OCI-LY1 (cell line): ENCODE measurements at regions not wholly inside any gene's neighbourhood (a gene's known extent, or its start where the extent isn't known, plus 50 kb on each side); places are given as distances from the start of the nearest gene placed in this dataset.

Experiments used
- H2AFZ ChIP-seq: fragments of 200-600 bp; sonication (generic), shearing (Covaris generic); 2 replicates; pipeline ENCODE4 v1.6.0; 2014; ENCODE audit warnings: antibody characterized with exemption, mild to moderate bottlenecking, low read length
- H3F3A ChIP-seq: fragments of 200-600 bp; sonication (generic), shearing (Covaris generic); 2 replicates; pipeline ENCODE4 v1.6.0; 2014; ENCODE audit warnings: mild to moderate bottlenecking, antibody characterized with exemption, low read length, moderate library complexity; ENCODE audit not compliant: insufficient read depth
- H3K27ac ChIP-seq: fragments of 200-600 bp; sonication (generic); 2 replicates; pipeline ENCODE4 v1.5.1; 2014; ENCODE audit warnings: low read length, mixed run types, mild to moderate bottlenecking, low read depth; ENCODE audit not compliant: poor library complexity, severe bottlenecking
- H3K27me3 ChIP-seq: fragments of 200-600 bp; sonication (generic); 2 replicates; pipeline ENCODE4 v1.6.0; 2014; ENCODE audit warnings: antibody characterized with exemption, mild to moderate bottlenecking, low read length, moderate library complexity; ENCODE audit not compliant: insufficient read depth
- H3K36me3 ChIP-seq: fragments of 200-600 bp; sonication (generic); 2 replicates; pipeline ENCODE4 v1.6.1; 2014; ENCODE audit warnings: mild to moderate bottlenecking, antibody characterized with exemption, low read length, moderate library complexity, mixed read lengths; ENCODE audit not compliant: insufficient read depth
- H3K4me1 ChIP-seq: fragments of 200-600 bp; sonication (generic); 2 replicates; pipeline ENCODE4 v1.5.1; 2014; ENCODE audit warnings: mild to moderate bottlenecking, low read length, moderate library complexity; ENCODE audit not compliant: insufficient read depth, severe bottlenecking
- H3K4me2 ChIP-seq: fragments of 200-600 bp; sonication (generic), shearing (Covaris generic); 2 replicates; pipeline ENCODE4 v1.6.1; 2014; ENCODE audit warnings: low read length
- H3K4me3 ChIP-seq: fragments of 200-600 bp; sonication (generic); 2 replicates; pipeline ENCODE4 v1.5.1; 2014; ENCODE audit warnings: low read length, low read depth, mild to moderate bottlenecking, mixed read lengths; ENCODE audit not compliant: poor library complexity, severe bottlenecking
- H3K79me2 ChIP-seq: fragments of 200-600 bp; shearing (Covaris generic); 2 replicates; pipeline ENCODE4 v1.6.1; 2016; ENCODE audit warnings: mixed run types, low read length, mixed read lengths; ENCODE audit not compliant: insufficient read depth
- H3K9ac ChIP-seq: fragments of 200-600 bp; sonication (generic), shearing (Covaris generic); 2 replicates; pipeline ENCODE4 v1.6.1; 2014; ENCODE audit warnings: mild to moderate bottlenecking, low read length, mixed read lengths
- H3K9me2 ChIP-seq: fragments of 200-600 bp; sonication (generic), shearing (Covaris generic); 2 replicates; pipeline ENCODE4 v1.6.1; 2014; ENCODE audit warnings: low read depth, mild to moderate bottlenecking, low read length, mixed read lengths
- H3K9me3 ChIP-seq: fragments of 200-600 bp; shearing (Covaris generic); 2 replicates; pipeline ENCODE4 v1.6.1; 2014; ENCODE audit warnings: low read length, mixed read lengths
- H4K20me1 ChIP-seq: fragments of 200-600 bp; sonication (generic), shearing (Covaris generic); 2 replicates; pipeline ENCODE4 v1.6.0; 2016; ENCODE audit warnings: mild to moderate bottlenecking, low read length; ENCODE audit not compliant: insufficient read depth
- CTCF ChIP-seq: fragments of 200-600 bp; sonication (generic), shearing (Covaris generic); IDR thresholded peaks from 2 replicates; pipeline ENCODE4 v1.5.1; 2017; ENCODE audit warnings: mild to moderate bottlenecking, antibody characterized with exemption, low read length, moderate library complexity, mixed read lengths
- EZH2 ChIP-seq: fragments of 200-600 bp; sonication (generic), shearing (Covaris generic); IDR thresholded peaks from 2 replicates; pipeline ENCODE4 v1.8.0; 2017; ENCODE audit warnings: borderline replicate concordance, mixed run types, mild to moderate bottlenecking, antibody characterized with exemption, low read length, moderate library complexity, mixed read lengths

DNA sequence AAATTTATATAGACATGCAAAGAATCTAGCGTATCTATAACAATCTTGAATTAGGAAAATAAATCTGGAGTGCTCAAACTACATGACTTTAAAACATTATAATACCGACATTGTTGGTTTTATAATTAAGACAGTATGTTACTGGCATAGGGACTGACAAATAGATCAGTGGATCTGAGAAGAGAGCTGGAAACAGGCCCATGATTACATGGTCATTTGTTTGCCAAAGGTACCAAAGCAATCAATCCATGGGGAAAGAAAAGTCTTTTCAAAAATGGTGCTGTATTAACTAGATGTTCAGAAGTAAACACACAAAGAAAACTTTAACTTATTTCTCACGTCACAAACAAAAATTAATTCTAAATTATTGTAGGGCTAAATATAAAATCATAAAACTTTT is 124.2 kb downstream of the BCL2L11 start:
- Histone ChIP-seq H3K4me2 (no peak overlapping the region), H3K36me3 (no peaks in the 10 kb centered on the region), H3K27ac (no peak overlapping the region), H3K4me3 (no peak overlapping the region), H4K20me1 (no peaks in the 10 kb centered on the region), H3K9me3 (no peaks in the 10 kb centered on the region), H3K27me3 (no peaks in the 10 kb centered on the region), H2AFZ (no peak overlapping the region), H3K4me1 (no peaks in the 10 kb centered on the region), H3K9ac (no peak overlapping the region), H3K79me2 (no peaks in the 10 kb centered on the region), H3F3A (no peaks in the 10 kb centered on the region), H3K9me2 (no peaks in the 10 kb centered on the region)
- TF ChIP-seq EZH2 (no peak), CTCF (no peak)

- no peak for TF ChIP-seq CTCF
- TF ChIP-seq EZH2: no peak
- H3K9ac ChIP-seq: no peak overlapping the region
- 0 out of 2 replicates have a peak, but pooled peaks cover 1% of the 10 kb centered on the region for H3K9me3 ChIP-seq
- no peak overlapping the region for H3K4me2 ChIP-seq
- no peaks in the 10 kb centered on the region for H3K9me2 ChIP-seq
- no peaks in the 10 kb centered on the region for H4K20me1 ChIP-seq
- H3K79me2 ChIP-seq: no peaks in the 10 kb centered on the region
- no peaks in the 10 kb centered on the region for H3F3A ChIP-seq
- no peak overlapping the region for H2AFZ ChIP-seq
- no peak overlapping the region for H3K27ac ChIP-seq
- no peaks in the 10 kb centered on the region for H3K4me1 ChIP-seq
- no peak overlapping the region for H3K4me3 ChIP-seq
- H3K27me3 ChIP-seq: no peaks in the 10 kb centered on the region
- no peaks in the 10 kb centered on the region for H3K36me3 ChIP-seq
Measured at GRCh38 chr2:111246620-111247061, 125.9 kb downstream of the BCL2L11 start.

- H3K9me2 ChIP-seq: no peaks in the 10 kb centered on the region
- H3K9ac ChIP-seq: no peak overlapping the region
- 0 out of 2 replicates have a peak, but pooled peaks cover 3% of the 10 kb centered on the region for H3K9me3 ChIP-seq
- H2AFZ ChIP-seq: no peak overlapping the region
- H3K4me1 ChIP-seq: no peaks in the 10 kb centered on the region
- no peak overlapping the region for H3K4me3 ChIP-seq
- no peaks in the 10 kb centered on the region for H3F3A ChIP-seq
- H3K27ac ChIP-seq: no peak overlapping the region
- TF ChIP-seq CTCF: no peak
- no peak for TF ChIP-seq EZH2
- H3K27me3 ChIP-seq: no peaks in the 10 kb centered on the region
- no peak overlapping the region for H3K4me2 ChIP-seq
- H3K36me3 ChIP-seq: no peaks in the 10 kb centered on the region
- no peaks in the 10 kb centered on the region for H4K20me1 ChIP-seq
- H3K79me2 ChIP-seq: no peaks in the 10 kb centered on the region
Measured at GRCh38 chr2:111247491-111247890, 126.8 kb downstream of the BCL2L11 start.
